ENCODE measurements at regions not wholly inside any gene's neighbourhood (a gene's known extent, or its start where the extent isn't known, plus 50 kb on each side); places are given as distances from the start of the nearest gene placed in this dataset.

DNA sequence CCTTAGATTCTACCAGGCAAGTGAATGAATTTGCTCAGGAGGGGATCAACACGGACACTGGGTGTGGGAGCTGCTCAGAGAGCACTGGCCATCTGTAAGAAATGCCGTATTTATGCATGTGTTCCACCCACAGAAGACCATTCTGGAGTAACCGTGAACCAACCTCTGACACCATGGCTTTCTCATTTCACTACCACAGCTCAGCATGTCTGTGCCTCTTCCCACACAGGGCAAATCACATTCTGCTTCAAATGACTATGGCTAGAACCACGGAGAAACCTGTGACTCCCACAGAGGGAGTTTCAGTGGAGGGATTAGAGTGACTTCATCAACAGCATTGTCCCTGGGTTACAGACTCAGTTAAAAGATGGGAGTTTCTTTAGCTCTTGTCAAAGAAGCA is 893.4 kb downstream of the XPNPEP1 start:
- no peak for DNase-seq
- Mint-ChIP-seq H3K9me3 (peaks cover 5% of the 10 kb centered on the region), H3K27me3 (no peaks in the 10 kb centered on the region), H3K27ac (no peak overlapping the region), H3K36me3 (no peaks in the 10 kb centered on the region), H3K4me1 (no peaks in the 10 kb centered on the region), H3K4me3 (no peak overlapping the region)

DNA sequence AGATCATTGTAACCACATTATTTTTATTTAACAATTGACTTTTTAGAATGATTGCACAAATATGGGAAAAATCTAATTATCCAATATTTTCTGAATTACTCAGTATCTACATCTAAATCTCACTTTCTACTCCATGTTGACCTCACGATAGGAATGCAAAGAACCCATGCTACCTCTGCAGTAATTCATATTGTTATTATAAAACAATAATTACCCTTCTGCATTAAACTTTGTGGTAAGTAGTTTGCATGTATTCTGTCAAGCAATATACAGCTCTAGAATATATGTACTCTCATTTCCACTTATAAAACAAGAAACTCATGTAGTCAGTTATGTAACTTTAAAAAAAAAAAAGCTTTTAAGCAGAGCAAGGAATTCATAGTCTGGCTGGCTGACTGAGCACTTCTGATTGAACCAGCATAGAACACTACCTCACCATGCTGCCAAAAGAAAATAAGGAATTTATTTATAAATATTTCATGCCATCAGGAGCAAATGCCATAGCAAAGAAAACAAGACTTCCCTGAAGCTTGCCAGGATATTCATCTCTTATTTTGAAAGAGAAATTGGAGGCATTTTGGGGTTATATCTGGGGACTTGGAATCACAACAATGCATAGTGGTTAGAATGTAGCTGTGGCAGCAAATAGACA is 895.7 kb downstream of the XPNPEP1 start:
- no peak overlapping the region for H3K27ac Mint-ChIP-seq
- no peak overlapping the region for H3K4me3 Mint-ChIP-seq
- no peaks in the 10 kb centered on the region for H3K27me3 Mint-ChIP-seq
- no peak for DNase-seq
- H3K4me1 Mint-ChIP-seq, result no peaks in the 10 kb centered on the region
- peaks cover 7% of the 10 kb centered on the region for H3K9me3 Mint-ChIP-seq
- no peaks in the 10 kb centered on the region for H3K36me3 Mint-ChIP-seq

GRCh38 chr10:109025172-109025571 is 898.1 kb downstream of the XPNPEP1 start:
- no peak for DNase-seq
- Mint-ChIP-seq H3K4me1 (no peaks in the 10 kb centered on the region), H3K9me3 (peaks cover 7% of the 10 kb centered on the region), H3K27me3 (no peaks in the 10 kb centered on the region), H3K4me3 (no peak overlapping the region), H3K36me3 (no peaks in the 10 kb centered on the region), H3K27ac (no peak overlapping the region)

DNA sequence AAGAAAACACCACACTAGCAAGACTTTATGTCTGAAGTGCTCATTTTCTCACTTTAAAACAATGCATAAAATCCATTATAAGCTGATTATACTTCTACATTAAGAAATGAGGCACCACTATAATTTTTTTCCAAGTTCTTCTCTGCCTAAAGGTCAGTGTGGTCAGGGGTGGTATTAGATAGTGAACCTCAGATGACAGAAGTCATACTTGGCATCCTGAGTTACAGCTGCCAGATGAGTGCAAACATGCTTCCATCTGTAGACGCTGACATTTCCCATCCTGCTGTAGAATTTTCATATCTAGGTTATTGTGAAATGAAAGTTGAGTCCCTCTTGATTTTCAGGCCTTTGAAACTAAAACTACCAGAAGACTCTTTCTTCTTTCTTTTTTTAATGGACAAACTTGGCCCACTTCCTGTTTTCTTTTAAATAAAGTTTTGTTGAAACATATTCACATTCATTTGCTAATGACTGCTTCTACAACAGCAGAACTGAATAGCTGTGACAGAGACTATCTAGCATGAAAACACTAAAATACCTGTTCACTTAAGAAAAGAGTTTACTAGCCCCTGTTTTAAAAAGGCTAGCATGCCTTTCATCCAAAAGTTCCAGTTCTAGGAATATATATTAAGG is 900.8 kb downstream of the XPNPEP1 start:
- H3K27ac Mint-ChIP-seq, result no peak overlapping the region
- no peak overlapping the region for H3K4me3 Mint-ChIP-seq
- no peaks in the 10 kb centered on the region for H3K36me3 Mint-ChIP-seq
- no peaks in the 10 kb centered on the region for H3K27me3 Mint-ChIP-seq
- H3K4me1 Mint-ChIP-seq, result no peaks in the 10 kb centered on the region
- DNase-seq, result no peak
- peaks cover 7% of the 10 kb centered on the region for H3K9me3 Mint-ChIP-seq

DNA sequence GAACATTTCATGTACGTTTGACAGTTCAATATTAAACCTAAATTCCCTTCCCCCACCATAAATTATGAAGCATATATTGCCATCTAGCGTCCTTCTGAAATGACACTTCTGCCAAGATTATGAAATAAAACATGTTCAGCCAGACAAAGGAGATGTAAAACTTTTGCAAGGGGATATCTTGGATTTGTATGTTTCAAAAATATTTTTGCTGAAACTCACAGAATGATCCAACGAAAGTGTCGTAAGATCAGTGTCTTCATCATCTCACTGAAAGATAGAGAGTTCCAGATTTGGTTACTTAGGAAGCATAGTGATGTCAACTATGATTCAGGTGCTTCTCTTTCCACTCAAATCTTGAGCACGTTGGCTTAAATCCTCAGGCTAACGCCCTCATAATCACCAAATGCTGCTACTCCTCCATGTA is 904.3 kb downstream of the XPNPEP1 start:
- no peak overlapping the region for H3K27ac Mint-ChIP-seq
- no peaks in the 10 kb centered on the region for H3K36me3 Mint-ChIP-seq
- H3K27me3 Mint-ChIP-seq, result no peaks in the 10 kb centered on the region
- H3K4me3 Mint-ChIP-seq, result no peak overlapping the region
- peaks cover 2% of the 10 kb centered on the region for H3K9me3 Mint-ChIP-seq
- DNase-seq, result no peak
- no peaks in the 10 kb centered on the region for H3K4me1 Mint-ChIP-seq

GRCh38 chr10:109007514-109007913 is 915.8 kb downstream of the XPNPEP1 start:
- peaks cover 2% of the 10 kb centered on the region for H3K9me3 Mint-ChIP-seq
- H3K36me3 Mint-ChIP-seq, result no peaks in the 10 kb centered on the region
- DNase-seq, result no peak
- H3K27me3 Mint-ChIP-seq, result no peaks in the 10 kb centered on the region
- H3K4me3 Mint-ChIP-seq, result no peak overlapping the region
- H3K4me1 Mint-ChIP-seq, result no peaks in the 10 kb centered on the region
- H3K27ac Mint-ChIP-seq, result no peak overlapping the region

- H3K36me3 Mint-ChIP-seq, result no peaks in the 10 kb centered on the region
- no peak overlapping the region for H3K27ac Mint-ChIP-seq
These were observed 932.9 kb downstream of the XPNPEP1 start for GRCh38 chr10:108990441-108990840.

GRCh38 chr10:108989976-108990375 is 933.3 kb downstream of the XPNPEP1 start:
- H3K27me3 Mint-ChIP-seq, result no peaks in the 10 kb centered on the region
- no peak for DNase-seq
- no peak overlapping the region for H3K27ac Mint-ChIP-seq
- no peaks in the 10 kb centered on the region for H3K4me1 Mint-ChIP-seq
- no peak overlapping the region for H3K4me3 Mint-ChIP-seq
- peaks cover 7% of the 10 kb centered on the region for H3K9me3 Mint-ChIP-seq
- H3K36me3 Mint-ChIP-seq, result no peaks in the 10 kb centered on the region

More at GRCh38 chr10:108990441-108990840, 932.9 kb downstream of the XPNPEP1 start:
- no peaks in the 10 kb centered on the region for H3K27me3 Mint-ChIP-seq
- no peaks in the 10 kb centered on the region for H3K4me1 Mint-ChIP-seq
- H3K4me3 Mint-ChIP-seq, result no peak overlapping the region
- DNase-seq, result no peak
- H3K9me3 Mint-ChIP-seq, result peaks cover 7% of the 10 kb centered on the region

DNA sequence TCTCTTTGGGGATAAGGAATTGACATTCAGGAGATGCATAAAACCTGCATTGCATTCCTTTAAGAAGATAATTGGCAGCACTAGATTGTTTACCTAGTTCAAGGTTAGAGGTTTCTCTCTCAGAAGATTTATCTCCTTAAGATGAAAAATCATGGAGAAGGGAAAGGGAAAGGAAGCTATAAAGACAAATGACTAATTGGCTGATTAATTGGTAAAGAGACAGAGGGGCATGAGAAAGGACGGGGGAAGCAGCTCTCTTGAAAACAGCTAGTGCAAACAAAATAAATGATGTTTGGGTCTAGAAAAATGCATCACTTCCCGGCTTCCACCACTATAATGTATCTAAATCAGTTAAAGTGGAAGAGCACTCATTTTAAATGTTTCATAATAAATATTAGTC is 941.2 kb downstream of the XPNPEP1 start:
- Mint-ChIP-seq H3K36me3 (no peaks in the 10 kb centered on the region), H3K4me3 (no peak overlapping the region), H3K4me1 (no peaks in the 10 kb centered on the region), H3K27ac (no peak overlapping the region), H3K27me3 (no peaks in the 10 kb centered on the region), H3K9me3 (peaks cover 3% of the 10 kb centered on the region)
- DNase-seq, result no peak

GRCh38 chr10:108980869-108981268 is 942.4 kb downstream of the XPNPEP1 start:
- no peaks in the 10 kb centered on the region for H3K27me3 Mint-ChIP-seq
- no peak overlapping the region for H3K4me3 Mint-ChIP-seq
- H3K9me3 Mint-ChIP-seq, result peaks cover 6% of the 10 kb centered on the region
- no peaks in the 10 kb centered on the region for H3K4me1 Mint-ChIP-seq
- no peak for DNase-seq
- no peak overlapping the region for H3K27ac Mint-ChIP-seq
- H3K36me3 Mint-ChIP-seq, result no peaks in the 10 kb centered on the region

- H3K9me3 Mint-ChIP-seq, result peaks cover 16% of the 10 kb centered on the region
- no peaks in the 10 kb centered on the region for H3K4me1 Mint-ChIP-seq
- H3K4me3 Mint-ChIP-seq, result no peak overlapping the region
- no peaks in the 10 kb centered on the region for H3K27me3 Mint-ChIP-seq
- DNase-seq, result no peak
- no peak overlapping the region for H3K27ac Mint-ChIP-seq
- no peaks in the 10 kb centered on the region for H3K36me3 Mint-ChIP-seq
These were observed 947.8 kb downstream of the XPNPEP1 start for GRCh38 chr10:108975459-108976058.

GRCh38 chr10:108970016-108970415 is 953.3 kb downstream of the XPNPEP1 start:
- peaks cover 9% of the 10 kb centered on the region for H3K9me3 Mint-ChIP-seq
- no peaks in the 10 kb centered on the region for H3K36me3 Mint-ChIP-seq
- DNase-seq, result no peak
- no peaks in the 10 kb centered on the region for H3K4me1 Mint-ChIP-seq
- H3K27ac Mint-ChIP-seq, result no peak overlapping the region
- H3K4me3 Mint-ChIP-seq, result no peak overlapping the region
- H3K27me3 Mint-ChIP-seq, result no peaks in the 10 kb centered on the region

- Mint-ChIP-seq H3K36me3 (no peaks in the 10 kb centered on the region), H3K27ac (no peak overlapping the region), H3K9me3 (peaks cover 2% of the 10 kb centered on the region), H3K27me3 (no peaks in the 10 kb centered on the region), H3K4me1 (no peaks in the 10 kb centered on the region), H3K4me3 (no peak overlapping the region)
- no peak for DNase-seq
These were observed 956.9 kb downstream of the XPNPEP1 start for GRCh38 chr10:108966411-108966810.

DNA sequence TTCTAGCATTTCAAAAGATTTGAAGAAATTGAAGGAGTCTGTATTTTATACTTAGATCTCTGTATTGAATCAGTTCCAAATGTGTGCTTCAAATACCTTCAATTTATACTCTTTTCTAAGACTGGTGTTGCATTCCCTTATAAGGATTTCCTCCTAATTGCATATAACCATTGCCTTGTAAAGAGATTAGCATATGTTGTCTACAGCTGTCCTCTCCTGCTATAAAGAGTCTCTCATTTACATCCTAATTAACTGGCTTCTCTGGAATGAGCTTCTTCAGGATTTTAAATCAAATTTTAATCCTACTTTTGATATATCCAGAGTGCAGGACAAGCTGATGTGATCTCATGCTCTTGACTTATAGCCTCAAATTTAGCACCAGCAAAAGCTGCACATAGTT is 957.3 kb downstream of the XPNPEP1 start:
- no peaks in the 10 kb centered on the region for H3K4me1 Mint-ChIP-seq
- H3K27ac Mint-ChIP-seq, result no peak overlapping the region
- no peaks in the 10 kb centered on the region for H3K36me3 Mint-ChIP-seq
- peaks cover 2% of the 10 kb centered on the region for H3K9me3 Mint-ChIP-seq
- no peaks in the 10 kb centered on the region for H3K27me3 Mint-ChIP-seq
- no peak for DNase-seq
- H3K4me3 Mint-ChIP-seq, result no peak overlapping the region

GRCh38 chr10:108962172-108962571 is 961.1 kb downstream of the XPNPEP1 start:
- DNase-seq, result no peak
- no peaks in the 10 kb centered on the region for H3K27me3 Mint-ChIP-seq
- no peaks in the 10 kb centered on the region for H3K4me1 Mint-ChIP-seq
- no peak overlapping the region for H3K4me3 Mint-ChIP-seq
- H3K36me3 Mint-ChIP-seq, result no peaks in the 10 kb centered on the region
- H3K27ac Mint-ChIP-seq, result no peak overlapping the region
- peaks cover 3% of the 10 kb centered on the region for H3K9me3 Mint-ChIP-seq

- no peaks in the 10 kb centered on the region for H3K27me3 Mint-ChIP-seq
- DNase-seq, result no peak
- H3K9me3 Mint-ChIP-seq, result peaks cover 9% of the 10 kb centered on the region
- H3K36me3 Mint-ChIP-seq, result no peaks in the 10 kb centered on the region
- H3K4me1 Mint-ChIP-seq, result no peaks in the 10 kb centered on the region
- H3K4me3 Mint-ChIP-seq, result no peak overlapping the region
- H3K27ac Mint-ChIP-seq, result no peak overlapping the region
These were observed 965.6 kb downstream of the XPNPEP1 start for GRCh38 chr10:108957681-108958080.

All from activated naive CD8-positive, alpha-beta T cell treated with anti-CD3 and anti-CD28 coated beads for 36 hours (primary cell).